Inferior parietal cortex (tissue), 1 donor: ENCODE measurements at regions not wholly inside any gene's neighbourhood (a gene's known extent, or its start where the extent isn't known, plus 50 kb on each side); places are given as distances from the start of the nearest gene placed in this dataset.

ENCODE experiments used
- DNase-seq: peaks from one replicate; pipeline ENCODE4 v3.0.0-alpha.2; 2016; ENCODE audit errors: extremely low spot score

DNA sequence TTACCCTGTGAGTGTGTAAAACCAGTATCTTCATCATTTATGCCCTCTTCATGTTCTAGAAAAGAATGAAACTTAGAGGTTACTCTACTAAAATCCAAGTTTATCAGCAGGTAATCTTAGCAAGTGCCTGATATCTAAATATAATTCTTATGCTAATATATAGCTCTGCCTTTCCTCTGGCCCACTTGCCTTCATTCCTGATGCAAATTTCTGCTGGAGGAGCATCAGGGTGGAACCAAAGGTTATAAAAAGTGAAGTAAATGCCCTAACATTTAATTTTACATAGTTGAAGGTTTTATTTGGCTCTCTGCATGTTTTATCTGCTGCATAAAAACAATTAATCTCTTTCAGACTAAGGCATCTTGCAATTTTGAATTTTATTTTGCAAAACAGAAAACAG lies 936.2 kb downstream of the ROBO2 start:
- DNase-seq, result no peak

DNA sequence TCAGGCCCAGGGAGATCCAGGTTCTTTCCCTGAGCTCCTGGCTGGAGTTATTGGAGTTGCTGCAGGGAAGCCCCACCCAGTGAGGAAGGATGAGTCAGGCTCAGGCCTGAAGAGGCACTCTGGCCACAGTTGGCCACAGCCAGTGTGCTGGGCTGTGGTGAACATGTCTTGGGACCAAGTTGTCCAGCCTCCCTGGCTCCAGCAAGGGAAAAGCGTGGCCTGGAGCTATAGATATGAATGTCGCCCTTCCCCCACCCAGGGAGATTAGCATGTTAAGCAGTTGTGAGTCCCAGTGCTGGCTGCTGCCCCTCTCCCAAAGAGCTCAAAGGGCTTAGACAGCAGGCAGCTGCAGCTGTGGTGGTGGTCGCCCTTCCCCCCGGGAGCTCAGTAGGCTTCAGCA lies 963.2 kb downstream of the ROBO2 start:
- DNase-seq, result no peak

DNA sequence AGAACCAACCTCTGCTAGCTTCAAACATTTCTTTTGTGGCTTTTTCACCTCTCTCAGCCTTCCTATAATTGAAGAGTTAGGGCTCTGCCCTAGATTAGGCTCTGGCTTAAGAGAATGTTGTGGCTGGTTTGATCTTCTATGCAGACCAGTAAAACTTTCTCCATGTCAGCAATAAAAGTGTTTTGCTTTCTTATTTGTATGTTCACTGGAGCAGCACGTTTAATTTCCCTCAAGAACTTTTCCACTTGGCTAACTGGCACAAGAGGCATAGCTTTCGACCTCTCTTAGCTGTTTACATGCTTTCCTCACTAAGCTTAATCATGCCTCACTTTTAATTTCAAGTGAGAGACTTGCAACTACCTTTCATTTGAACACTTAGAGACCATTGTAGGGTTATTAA lies 964.7 kb downstream of the ROBO2 start:
- DNase-seq, result no peak

DNA sequence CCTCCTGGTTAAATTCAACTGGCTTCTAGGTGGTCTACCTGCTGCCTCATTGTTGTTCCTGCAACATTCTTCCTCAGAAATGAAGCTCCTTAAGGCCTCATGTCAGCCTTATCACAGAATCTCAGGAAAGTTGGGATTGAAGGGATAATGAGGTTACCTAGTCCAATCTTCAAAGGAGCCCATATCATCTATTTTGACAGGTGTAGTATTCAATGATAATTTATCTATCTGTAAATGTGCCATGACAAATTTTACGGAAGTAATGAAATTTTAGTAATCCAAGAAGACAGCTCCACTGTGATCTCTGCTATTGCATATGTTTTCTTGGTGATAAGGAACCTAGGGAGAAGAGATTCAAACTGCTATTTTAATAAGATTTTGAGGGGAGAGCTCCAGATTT lies 973.8 kb downstream of the ROBO2 start:
- DNase-seq, result no peak

DNA sequence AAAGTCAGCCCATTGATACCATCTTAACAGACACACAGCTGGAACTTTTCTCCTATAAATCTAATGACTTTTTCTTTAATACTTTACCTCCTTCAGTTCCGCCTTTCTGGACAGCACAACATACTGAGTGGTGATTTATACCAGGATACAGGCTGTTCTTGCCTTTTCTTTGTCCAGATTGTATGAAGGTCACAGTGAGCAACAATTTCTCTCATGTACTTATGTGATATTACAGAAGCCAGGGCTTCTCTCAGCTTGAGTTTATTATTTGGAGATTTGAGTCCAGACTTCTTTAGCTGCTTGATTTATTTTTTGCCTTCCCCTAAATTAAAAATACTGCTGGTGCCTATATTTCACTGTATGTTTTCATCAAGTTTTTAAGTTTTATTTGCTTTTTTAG lies 976.0 kb downstream of the ROBO2 start:
- DNase-seq, result no peak

DNA sequence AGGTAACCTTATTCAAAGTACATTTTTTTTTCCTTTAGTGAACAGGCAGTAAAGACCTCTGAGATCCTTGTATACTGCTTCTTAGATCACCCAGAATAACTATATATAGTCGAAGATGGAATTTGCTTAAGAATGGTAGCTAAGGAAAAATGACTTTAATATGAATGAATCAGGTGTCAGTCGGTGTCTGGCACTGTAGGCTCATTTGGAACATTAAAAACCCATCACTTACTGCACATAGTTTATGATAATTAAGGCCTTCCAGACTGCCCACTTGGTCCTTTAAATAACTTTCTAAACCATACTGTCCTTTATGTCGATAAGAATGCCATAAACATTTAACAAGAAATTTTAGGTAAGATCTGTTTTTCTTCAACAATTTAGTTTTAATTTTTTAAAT lies 981.8 kb downstream of the ROBO2 start:
- no peak for DNase-seq

DNA sequence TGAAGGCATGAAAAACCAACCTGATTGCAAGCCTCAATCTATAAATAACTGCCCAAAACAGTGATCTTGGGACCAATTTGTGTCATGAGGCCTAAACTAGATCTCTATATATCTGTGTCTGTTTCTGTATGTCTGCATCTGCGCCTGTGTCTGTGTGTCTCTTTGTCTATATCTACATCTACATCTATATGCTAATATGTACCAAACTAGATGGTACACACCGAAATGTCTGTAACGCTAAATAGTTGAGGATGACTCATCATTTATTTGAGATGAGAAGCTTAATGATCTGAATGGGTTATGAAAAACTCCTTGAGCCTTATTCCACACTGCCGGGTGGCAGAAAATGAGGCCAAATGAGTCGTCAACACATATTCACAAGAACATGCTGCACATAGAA lies 982.3 kb downstream of the ROBO2 start:
- no peak for DNase-seq

DNA sequence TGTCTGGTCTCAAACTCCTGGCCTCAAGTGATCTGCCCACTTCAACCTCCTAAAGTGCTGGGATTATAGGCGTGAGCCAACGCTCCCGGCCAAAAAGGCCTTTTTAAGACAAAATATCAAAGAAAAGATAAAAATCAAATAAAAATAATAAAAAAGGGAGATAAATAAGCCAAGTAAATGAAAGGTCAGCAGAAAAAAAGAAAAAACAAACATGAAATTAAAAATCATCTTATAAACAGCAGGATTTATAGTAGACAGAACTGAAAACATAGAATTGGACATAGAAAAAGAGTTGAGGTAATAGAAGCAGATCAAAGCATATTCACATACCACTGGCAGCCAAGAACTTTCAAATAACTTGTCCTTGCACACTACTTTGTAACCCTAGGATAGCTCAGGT lies 983.4 kb downstream of the ROBO2 start:
- no peak for DNase-seq

DNA sequence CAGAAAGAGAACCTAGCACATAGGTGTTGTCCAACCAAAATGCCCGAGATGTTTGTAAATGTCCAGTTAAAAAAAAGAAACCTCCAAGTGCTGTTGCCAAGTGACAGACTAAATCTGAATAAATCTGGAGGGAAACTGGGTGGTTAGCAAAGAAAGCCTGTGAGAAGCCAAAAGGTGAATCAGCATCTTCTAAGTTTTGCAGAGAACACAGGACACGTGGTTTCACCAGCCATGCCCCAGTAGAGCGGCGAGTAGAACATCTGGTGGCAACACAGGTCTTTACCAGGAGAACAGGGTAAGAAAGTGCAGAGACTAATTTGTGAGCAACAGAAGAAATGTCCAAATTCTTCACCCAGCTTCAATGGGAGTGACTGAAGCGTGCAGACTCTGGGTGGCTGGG lies 986.0 kb downstream of the ROBO2 start:
- no peak for DNase-seq

DNA sequence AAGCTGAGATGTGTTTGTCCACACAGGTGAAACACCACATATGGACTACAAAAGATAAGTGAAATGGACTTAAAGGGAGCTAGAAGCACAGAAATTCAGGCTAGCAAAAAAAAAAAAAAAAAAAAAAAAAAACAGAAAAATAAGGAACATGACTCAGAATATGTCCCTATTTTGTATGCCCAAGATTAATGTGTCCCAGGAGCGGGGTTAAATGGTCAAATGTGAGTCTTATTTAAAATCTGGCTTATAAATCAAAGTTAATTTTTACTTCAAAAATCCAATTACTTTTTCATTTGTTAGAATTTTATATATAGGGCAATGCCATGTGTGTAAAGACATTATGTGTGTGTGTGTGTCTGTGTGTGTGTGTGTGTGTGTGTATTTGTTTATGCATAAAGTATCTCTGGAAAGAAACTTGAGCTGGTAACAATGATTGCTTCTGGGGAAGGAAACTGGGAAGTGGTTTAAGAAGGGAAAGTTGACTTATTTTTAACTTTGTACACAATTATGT lies 986.5 kb downstream of the ROBO2 start:
- no peak for DNase-seq

DNA sequence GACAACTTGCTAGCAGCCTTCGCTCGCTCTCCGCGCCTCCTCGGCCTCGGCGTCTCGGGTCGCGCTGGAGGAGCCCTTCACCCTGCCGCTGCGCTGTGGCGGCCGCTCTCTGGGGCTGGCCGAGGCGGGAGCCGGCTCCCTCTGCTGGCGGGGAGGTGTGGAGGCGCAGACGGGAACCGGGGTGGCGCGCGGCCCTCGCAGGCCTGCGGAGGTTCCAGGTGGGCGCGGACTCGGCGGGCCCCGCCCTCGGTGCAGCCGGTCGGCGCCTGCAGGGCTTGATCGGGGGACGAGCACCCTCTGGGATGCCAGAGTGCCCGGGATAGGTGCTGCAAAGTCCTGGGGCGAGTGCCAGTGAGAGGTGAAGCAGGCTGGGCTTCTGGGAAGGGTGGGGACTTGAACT lies 989.9 kb downstream of the ROBO2 start:
- no peak for DNase-seq

DNA sequence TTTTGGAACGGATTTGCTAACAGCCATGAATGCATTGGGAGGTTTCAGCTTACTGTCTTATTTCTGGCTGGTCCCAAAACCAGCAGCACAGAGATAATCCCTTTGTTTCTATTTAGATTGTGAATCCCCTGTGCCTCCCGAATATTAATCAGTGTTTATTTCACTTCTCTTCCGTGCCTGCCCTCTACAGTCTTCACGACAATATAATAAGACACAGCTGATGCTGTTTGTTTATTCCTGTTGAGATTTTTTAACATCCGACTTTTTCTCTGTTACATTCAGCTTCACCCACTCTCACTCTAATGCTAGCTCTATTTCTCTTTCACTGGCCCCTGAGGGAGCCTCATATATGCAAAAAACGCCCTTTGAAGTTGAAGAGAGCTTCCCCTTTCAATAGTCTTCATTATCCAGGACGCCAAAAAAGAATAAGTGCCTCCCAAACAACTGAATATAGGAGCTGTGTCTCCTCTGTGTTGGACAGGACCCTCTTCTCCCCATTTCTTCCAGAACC lies 995.3 kb downstream of the ROBO2 start:
- DNase-seq, result no peak

DNA sequence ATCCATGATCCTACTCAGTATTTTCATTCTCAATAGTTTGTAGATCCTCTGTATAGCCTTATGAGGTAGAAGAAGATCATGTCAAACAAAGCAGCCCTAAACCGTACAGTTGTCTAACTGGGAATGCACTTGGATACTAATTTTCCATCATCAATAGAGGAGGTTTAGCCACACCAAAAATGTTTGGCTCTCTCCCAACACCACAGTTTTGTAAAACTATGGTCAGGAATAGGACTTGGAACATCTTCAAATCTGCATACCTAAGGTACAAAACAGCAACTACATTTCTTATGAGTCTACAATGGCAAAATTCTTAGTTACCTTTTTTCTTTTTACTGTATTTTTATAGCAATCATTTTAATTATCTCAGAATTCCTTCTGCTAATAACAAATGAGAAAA lies 1001.6 kb downstream of the ROBO2 start:
- no peak for DNase-seq

DNA sequence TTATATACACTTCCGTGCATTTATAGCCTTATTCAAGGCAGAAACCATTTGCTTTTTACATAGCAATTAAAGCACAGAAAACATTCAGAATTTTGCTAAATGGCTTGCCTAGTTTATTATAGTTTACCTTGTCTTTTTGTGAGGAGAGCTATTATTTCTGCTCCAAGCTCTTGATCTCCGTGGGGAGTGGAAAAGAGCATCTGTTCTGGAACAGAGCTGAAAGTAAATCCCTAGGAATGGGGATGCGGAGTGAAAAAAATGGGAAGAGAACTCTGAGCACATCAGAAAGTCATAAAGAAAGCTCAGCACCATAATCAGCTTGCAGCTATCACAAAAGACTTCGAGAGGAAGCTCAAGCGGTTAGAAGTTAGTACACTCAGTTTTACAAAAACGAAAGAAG lies 1006.7 kb downstream of the ROBO2 start:
- DNase-seq, result no peak

DNA sequence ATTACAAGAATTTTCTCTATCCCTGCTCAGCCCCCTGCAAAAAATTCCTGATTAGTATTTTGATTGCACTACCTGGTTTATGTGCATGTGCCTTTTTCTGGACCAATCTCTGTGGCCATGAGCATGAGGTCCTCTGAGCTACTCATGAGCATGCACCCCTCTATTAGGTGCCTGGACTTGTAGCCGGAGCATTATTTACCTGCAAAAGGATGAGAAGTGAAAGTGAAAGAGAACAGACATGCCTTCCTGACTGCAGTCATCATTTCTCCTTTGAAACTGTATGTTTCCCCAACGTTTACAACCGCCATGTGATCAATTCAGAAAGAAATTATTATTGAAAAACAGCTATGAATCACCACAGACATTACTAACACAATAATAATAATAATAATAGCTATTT lies 1008.8 kb downstream of the ROBO2 start:
- DNase-seq, result no peak

DNA sequence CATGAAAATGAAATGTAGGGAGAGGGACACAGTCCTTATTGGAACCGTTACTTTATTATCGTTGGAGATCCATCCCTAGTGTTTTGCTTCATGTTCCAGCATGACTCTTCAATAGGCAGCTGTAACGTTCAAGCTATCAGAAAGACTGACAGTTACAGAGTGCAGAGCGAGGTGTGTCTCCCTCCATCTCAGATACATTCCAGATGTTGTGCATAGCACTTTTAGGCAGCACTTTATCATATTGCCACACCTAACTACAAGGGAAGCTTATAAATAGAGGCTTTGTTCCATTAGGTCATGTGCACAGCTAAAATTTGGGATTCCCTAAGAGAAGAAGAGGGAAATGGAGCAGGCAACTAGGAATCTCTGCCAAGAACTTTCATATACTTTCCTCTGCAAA lies 1009.6 kb downstream of the ROBO2 start:
- DNase-seq, result no peak

DNA sequence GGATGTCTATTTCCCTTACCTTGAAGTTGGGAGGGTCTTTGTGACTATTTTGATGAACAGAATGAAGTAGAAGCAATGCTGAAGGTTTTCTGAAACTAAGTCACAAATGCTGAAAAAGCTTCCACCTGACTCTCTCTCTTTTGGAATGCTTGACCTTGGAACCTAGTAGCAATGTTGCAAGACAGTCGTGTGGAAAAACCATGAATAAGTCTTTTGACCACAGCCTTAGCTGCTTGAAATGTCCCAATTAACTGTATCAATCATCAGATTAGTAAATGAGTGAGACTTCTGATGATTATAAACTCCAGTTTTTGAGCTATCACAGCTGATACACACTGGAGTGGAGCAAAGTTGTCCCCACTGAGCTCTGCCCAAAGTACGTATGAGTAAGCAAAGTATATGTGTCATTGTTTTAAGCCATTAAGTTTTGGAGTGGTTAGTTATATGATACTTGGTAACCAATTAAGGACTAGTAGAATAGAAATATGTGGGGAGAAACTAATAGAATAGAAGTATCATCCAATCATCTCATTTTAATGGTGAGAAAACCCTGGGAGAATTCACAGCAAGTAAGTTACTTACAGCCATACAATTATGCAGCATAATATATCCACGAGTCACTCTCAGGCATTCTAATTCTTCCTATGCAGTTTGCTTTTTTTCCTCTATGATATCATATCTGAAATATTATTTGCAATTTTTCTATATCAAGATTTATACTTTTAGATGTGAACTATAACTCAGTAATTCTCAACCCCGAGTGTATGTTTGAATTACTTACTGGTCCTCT lies 1010.6 kb downstream of the ROBO2 start:
- DNase-seq, result no peak

DNA sequence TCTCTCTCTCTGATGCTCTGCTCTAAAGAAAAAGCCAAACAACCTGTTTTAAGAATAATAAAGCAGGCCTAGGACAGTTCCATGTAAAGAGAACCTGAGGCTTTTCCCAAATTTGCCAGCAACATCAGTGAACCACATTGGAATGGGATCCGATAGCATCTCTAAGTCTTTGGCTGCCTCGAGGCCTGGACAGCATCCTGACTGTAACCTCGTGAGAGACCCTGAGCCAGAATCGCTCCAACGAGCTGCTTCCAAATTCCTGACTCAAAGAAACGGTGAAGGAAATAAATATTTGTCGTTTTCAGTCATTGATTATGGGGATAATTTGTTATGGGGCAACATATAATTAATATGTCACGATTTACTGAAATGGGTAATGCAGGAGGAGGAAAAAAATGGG lies 1012.8 kb downstream of the ROBO2 start:
- DNase-seq, result no peak

DNA sequence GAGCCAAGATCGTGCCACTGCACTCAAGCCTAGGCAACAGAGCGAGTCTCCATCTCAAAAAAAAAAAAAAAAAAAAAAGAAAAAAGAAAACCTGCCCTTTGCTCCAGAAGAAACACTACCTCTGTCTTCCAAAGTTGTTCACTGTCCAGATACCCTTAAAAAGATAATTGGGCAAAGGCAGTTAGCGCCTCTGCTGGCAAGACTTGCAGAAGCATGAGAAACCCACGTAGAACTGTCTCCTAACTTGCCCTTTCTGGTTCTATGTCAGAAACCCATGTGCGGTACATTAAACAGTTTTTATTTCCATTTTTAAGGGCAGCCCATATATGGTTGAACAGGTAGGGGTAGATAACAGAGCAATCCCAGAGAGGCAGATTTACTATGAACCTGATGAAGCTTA lies 1026.4 kb downstream of the ROBO2 start:
- no peak for DNase-seq

DNA sequence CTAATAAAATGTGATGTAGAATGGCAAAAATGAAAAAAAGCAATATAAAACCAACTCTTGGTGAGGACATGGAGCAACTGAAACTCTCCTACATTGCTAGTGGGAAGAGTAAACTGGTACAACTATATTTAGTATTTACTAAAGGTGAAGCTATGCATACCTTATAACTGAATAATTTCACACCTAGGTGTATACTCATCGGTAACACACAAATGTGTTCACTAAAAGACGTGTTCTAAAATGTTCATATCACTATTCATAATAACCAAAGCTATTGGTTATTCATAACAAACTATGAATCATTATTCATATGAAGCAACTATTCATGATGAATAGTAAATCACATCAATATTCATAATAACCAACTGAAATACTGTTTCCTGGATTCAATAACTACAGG lies 1030.3 kb downstream of the ROBO2 start:
- DNase-seq, result no peak

DNA sequence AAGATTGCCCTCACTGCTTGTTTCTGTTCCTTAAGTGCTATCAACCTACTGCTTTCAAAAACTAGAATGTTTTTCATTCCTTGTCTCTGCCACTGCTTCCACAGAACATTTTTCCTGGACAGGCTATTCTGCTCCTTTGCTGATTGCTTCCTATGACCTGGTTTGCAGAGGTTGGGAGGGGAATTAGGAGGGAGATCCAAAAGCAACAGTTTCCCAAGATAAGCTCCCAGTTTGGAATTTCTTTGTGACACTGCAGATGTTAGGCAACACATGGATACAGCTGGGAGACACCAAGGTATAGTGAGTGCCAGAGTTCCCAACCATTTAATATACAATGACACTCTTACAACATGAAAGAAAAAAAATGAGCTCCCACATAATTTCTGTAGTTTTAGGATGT lies 1036.5 kb downstream of the ROBO2 start:
- DNase-seq, result no peak

DNA sequence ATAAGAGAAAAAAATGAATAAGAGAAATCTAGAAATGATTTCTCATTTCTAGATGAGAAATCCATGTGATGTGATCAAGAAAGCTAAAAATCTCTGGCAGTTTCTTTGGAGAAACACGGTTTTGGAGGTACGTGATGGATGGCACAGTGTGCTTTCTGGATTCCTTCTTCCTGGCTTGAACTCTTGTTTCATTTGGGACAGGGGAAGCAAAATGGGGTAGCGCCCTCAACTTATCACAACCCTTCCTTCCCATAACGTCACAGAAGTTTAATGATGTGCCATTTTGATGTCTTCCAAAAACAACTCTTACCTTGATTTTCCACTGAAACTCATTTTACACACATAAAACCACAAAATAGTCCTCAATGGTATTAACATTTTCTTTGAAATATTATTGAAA lies 1037.3 kb downstream of the ROBO2 start:
- no peak for DNase-seq

DNA sequence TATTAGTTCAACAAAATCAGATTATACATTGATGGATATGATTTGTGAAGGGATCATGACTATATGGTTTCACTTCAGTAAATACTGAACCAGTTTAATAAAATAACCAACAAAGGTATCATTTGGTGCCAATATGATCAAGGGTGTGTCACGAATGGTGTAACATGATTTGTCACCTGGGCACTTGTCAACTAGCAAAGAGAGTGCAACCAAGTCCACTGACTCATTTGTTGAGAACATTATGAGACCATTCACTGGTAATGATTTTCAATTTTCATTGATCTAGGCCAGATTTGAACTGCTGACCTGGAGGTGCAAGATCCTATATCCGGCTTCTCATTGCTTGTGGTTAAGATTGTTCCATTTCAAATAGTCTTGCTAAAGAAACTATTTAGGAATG lies 1037.9 kb downstream of the ROBO2 start:
- no peak for DNase-seq

DNA sequence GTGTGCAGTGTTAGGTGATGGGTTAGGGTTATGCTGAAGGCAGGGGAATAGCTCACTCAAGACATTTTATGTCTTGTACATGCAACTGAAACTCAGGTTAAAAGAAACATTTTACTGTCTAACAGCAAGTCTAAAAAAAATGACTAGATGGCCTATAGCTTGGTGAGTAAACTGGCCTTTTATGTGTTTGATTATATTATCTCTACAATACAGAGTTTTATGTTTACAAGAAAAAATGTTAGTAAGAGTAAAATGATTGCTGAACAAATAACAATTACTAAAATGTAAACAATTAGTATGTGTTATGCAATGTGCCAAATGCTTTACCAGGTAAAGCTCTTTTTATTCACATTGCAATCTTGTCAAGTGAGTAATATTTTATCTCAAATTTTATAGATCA lies 1039.6 kb downstream of the ROBO2 start:
- no peak for DNase-seq
